ENCODE measurements at regions not wholly inside any gene's neighbourhood (a gene's known extent, or its start where the extent isn't known, plus 50 kb on each side); places are given as distances from the start of the nearest gene placed in this dataset.

DNA sequence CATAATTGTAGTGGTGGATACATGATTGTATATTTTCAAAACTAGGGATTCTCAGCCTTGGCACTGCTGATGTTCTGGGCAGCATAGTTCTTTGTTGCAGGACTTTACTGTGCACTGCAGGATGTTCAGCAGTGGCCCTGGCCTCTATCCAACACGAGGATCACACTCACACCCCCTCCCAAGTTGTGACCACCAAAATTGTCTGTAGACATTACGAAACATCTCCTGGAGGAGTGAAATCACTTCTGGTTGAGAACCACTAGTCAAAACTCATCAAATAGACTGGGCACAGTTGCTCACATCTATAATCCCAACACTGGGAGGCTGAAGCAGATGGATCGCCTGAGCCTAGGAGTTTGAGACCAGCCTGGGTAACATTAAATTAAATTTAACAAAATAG, 123.1 kb upstream of the CDYL start:
- dilution Hi-C loops (cut with MboI; ENCODE audit: extremely low pct_ligation_motif_present, low sequenced_read_pairs), result no loop called here
- no peak for FAIRE-seq

More for the DNA sequence above, 123.1 kb upstream of the CDYL start:
- Histone ChIP-seq H3K9me3 (replicated peaks; ENCODE audit: control insufficient read depth, insufficient read depth, low read length) (no peaks in the 10 kb centered on the region), H3K27me3 (ENCODE audit: control insufficient read depth in 2 of 2, insufficient read depth in 2 of 2, low read length in 2 of 2) (no peaks in the 10 kb centered on the region), H3K4me1 (ENCODE audit: control insufficient read depth, extremely low read depth, insufficient read depth, low read length) (peaks cover 11% of the 10 kb centered on the region), H3K36me3 (ENCODE audit: control insufficient read depth in 2 of 2, extremely low read depth in 1 of 2, insufficient read depth in 2 of 2, low read length in 2 of 2) (no peaks in the 10 kb centered on the region), H3K79me2 (ENCODE audit: control insufficient read depth, insufficient read depth, low read length) (no peaks in the 10 kb centered on the region), H4K20me1 (replicated peaks; ENCODE audit: control insufficient read depth, extremely low read depth, insufficient read depth, low read length) (no peaks in the 10 kb centered on the region), H3K9me1 (replicated peaks; ENCODE audit: control insufficient read depth, extremely low read depth, insufficient read depth, low read length) (no peaks in the 10 kb centered on the region), H3K4me2 (ENCODE audit: insufficient read depth, low read length) (no peak overlapping the region), H3K27ac (ENCODE audit: insufficient read depth, low read depth, low read length) (no peak overlapping the region), H3K4me3 (replicated peaks in 1 of 3; ENCODE audit: insufficient read depth in 1 of 3, low read depth in 1 of 3, low read length in 3 of 3) (no peak overlapping the region), H2AFZ (ENCODE audit: low read depth, low read length) (no peak overlapping the region), H3K9ac (replicated peaks; ENCODE audit: extremely low read depth, insufficient read depth, low read length) (no peak overlapping the region)
- TF ChIP-seq, protein P1, sequence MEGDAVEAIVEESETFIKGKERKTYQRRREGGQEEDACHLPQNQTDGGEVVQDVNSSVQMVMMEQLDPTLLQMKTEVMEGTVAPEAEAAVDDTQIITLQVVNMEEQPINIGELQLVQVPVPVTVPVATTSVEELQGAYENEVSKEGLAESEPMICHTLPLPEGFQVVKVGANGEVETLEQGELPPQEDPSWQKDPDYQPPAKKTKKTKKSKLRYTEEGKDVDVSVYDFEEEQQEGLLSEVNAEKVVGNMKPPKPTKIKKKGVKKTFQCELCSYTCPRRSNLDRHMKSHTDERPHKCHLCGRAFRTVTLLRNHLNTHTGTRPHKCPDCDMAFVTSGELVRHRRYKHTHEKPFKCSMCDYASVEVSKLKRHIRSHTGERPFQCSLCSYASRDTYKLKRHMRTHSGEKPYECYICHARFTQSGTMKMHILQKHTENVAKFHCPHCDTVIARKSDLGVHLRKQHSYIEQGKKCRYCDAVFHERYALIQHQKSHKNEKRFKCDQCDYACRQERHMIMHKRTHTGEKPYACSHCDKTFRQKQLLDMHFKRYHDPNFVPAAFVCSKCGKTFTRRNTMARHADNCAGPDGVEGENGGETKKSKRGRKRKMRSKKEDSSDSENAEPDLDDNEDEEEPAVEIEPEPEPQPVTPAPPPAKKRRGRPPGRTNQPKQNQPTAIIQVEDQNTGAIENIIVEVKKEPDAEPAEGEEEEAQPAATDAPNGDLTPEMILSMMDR (IDR thresholded peaks at IDR 0.05; ENCODE audit: extremely low read depth in 1 of 2, insufficient read depth in 1 of 2, low read depth in 1 of 2, low read length in 2 of 2), result no peak
- TF ChIP-seq FOS (IDR thresholded peaks at IDR 0.05; ENCODE audit: borderline replicate concordance, insufficient read depth, low read length) (no peak), POLR2A (IDR thresholded peaks at IDR 0.05; ENCODE audit: low read depth, low read length) (no peak), MYC (IDR thresholded peaks at IDR 0.05; ENCODE audit: low read depth, low read length) (no peak), GATA2 (IDR thresholded peaks at IDR 0.05; ENCODE audit: insufficient read depth, insufficient read length, low read depth, low read length) (no peak), POLR2AphosphoS5 (IDR thresholded peaks at IDR 0.05; ENCODE audit: insufficient read depth, low read depth, low read length) (no peak), EZH2 (IDR thresholded peaks at IDR 0.05; ENCODE audit: borderline replicate concordance, low read depth, low read length, severe bottlenecking) (no peak), JUN (IDR thresholded peaks at IDR 0.05; ENCODE audit: borderline replicate concordance, insufficient read depth, insufficient read length, low read depth) (no peak)
- TF ChIP-seq, protein P2, sequence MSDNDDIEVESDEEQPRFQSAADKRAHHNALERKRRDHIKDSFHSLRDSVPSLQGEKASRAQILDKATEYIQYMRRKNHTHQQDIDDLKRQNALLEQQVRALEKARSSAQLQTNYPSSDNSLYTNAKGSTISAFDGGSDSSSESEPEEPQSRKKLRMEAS (IDR thresholded peaks at IDR 0.05; ENCODE audit: insufficient read depth, insufficient read length), result no peak
- no peak for DNase-seq (ENCODE audit: low read depth, low spot score)
- ChIA-PET CTCF (no interaction called here), POLR2A (no interaction called here)
- BruUV-seq (replicated peaks), result no TSS peak
- intact Hi-C loops (cut with micrococcal nuclease), result no loop called here
